22Rv1 (cell line): ENCODE measurements at regions not wholly inside any gene's neighbourhood (a gene's known extent, or its start where the extent isn't known, plus 50 kb on each side); places are given as distances from the start of the nearest gene placed in this dataset.

ENCODE experiments used
- ZFX ChIP-seq: fragments of 450-650 bp; IDR thresholded peaks from 2 replicates; pipeline ENCODE4 v1.6.1; 2017; ENCODE audit warnings: antibody characterized with exemption, borderline replicate concordance
- TF ChIP-seq, protein P1 (sequence below): fragments of 450-650 bp; IDR thresholded peaks from 2 replicates; pipeline ENCODE4 v1.5.1; 2017; ENCODE audit warnings: mild to moderate bottlenecking

DNA sequence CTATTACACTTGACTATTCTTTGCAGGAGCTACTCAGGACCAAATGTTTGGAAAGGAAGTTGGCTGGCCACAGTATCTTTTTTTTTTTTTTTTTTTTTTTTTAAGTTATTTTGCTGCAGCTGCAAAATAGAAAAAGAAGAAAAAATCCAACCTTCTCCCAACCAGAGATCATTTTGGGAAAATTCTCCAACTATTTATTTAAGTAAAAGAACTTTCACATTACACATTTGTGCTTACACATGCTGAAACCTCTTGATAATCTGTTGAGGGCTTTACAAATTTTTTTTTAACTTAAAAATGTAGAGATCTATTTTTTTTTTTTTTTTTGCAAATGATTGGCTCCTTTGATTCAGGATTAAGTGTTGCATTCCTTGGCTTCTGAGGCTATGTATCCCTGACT is 148.0 kb downstream of the POLR2M start:
- TF ChIP-seq, protein P1, sequence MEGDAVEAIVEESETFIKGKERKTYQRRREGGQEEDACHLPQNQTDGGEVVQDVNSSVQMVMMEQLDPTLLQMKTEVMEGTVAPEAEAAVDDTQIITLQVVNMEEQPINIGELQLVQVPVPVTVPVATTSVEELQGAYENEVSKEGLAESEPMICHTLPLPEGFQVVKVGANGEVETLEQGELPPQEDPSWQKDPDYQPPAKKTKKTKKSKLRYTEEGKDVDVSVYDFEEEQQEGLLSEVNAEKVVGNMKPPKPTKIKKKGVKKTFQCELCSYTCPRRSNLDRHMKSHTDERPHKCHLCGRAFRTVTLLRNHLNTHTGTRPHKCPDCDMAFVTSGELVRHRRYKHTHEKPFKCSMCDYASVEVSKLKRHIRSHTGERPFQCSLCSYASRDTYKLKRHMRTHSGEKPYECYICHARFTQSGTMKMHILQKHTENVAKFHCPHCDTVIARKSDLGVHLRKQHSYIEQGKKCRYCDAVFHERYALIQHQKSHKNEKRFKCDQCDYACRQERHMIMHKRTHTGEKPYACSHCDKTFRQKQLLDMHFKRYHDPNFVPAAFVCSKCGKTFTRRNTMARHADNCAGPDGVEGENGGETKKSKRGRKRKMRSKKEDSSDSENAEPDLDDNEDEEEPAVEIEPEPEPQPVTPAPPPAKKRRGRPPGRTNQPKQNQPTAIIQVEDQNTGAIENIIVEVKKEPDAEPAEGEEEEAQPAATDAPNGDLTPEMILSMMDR, result no peak
- no peak for TF ChIP-seq ZFX
